AG08396 (cell line): ENCODE measurements at regions not wholly inside any gene's neighbourhood (a gene's known extent, or its start where the extent isn't known, plus 50 kb on each side); places are given as distances from the start of the nearest gene placed in this dataset.
A peak's percentile ranks its signal among the peaks of the same experiment; 100 is the strongest.
"Not testable (repeated sequence)": the region's sequence is repeated elsewhere in the genome, so short reads cannot be mapped to it uniquely, and the experiment has no call there.

Source experiments
- DNase-seq: peaks from one replicate; pipeline ENCODE4 v3.0.0; 2012; ENCODE audit warnings: low spot score, mixed read lengths

GRCh38 chr21:31819692-31820091, 53.1 kb upstream of the HUNK start:
- DNase-seq: not testable (repeated sequence)

GRCh38 chr21:31814356-31814755, 58.5 kb upstream of the HUNK start:
- DNase-seq: not testable (repeated sequence)

GRCh38 chr21:31813862-31814261, 59.0 kb upstream of the HUNK start:
- DNase-seq: no peak

- DNase-seq: no peak
These were observed 68.8 kb upstream of the HUNK start for GRCh38 chr21:31804008-31804394.

- no peak for DNase-seq
These were observed 69.5 kb upstream of the HUNK start for GRCh38 chr21:31803039-31804007.

- DNase-seq: no peak
These were observed 70.4 kb upstream of the SCAF4 start for GRCh38 chr21:31802331-31802730.

- DNase-seq: no peak
These were observed 69.8 kb upstream of the SCAF4 start for GRCh38 chr21:31801551-31802219.

GRCh38 chr21:31798842-31799704, 67.2 kb upstream of the SCAF4 start:
- DNase-seq: no peak

GRCh38 chr21:31795992-31796391, 64.1 kb upstream of the SCAF4 start:
- no peak for DNase-seq

- DNase-seq: not testable (repeated sequence)
These were observed 58.5 kb upstream of the SCAF4 start for GRCh38 chr21:31790420-31790819.

GRCh38 chr21:31788581-31788980, 56.7 kb upstream of the SCAF4 start:
- no peak for DNase-seq

GRCh38 chr21:31787691-31788090, 55.8 kb upstream of the SCAF4 start:
- DNase-seq: not testable (repeated sequence)

GRCh38 chr21:31786164-31786920, 54.4 kb upstream of the SCAF4 start:
- DNase-seq: no peak

- DNase-seq: peak; percentile 50
These were observed 53.6 kb upstream of the SCAF4 start for GRCh38 chr21:31785237-31786163.

GRCh38 chr21:31781737-31782136, 49.8 kb upstream of the SCAF4 start:
- DNase-seq: peak; percentile 38
